WI38 (cell line): ENCODE measurements at regions not wholly inside any gene's neighbourhood (a gene's known extent, or its start where the extent isn't known, plus 50 kb on each side); places are given as distances from the start of the nearest gene placed in this dataset.

Experiments
- H3K4me3 ChIP-seq: 2 replicates; pipeline ENCODE4 v1.5.1; 2011; ENCODE audit warnings: low read depth, mild to moderate bottlenecking, control low read depth, low read length
- CTCF ChIP-seq: IDR thresholded peaks from 2 replicates; pipeline ENCODE4 v1.5.1; 2012; ENCODE audit warnings: low read depth, mild to moderate bottlenecking, control low read depth, low read length

- TF ChIP-seq CTCF = no peak
- no peak overlapping the region for H3K4me3 ChIP-seq
Observed at GRCh38 chr15:62532367-62532766, 367.3 kb upstream of the C2CD4B start.

- TF ChIP-seq CTCF = no peak
Observed at GRCh38 chr15:62533687-62534086, 368.6 kb upstream of the C2CD4B start.

GRCh38 chr15:62534996-62535395, 369.9 kb upstream of the C2CD4B start:
- H3K4me3 ChIP-seq = no peak overlapping the region
- TF ChIP-seq CTCF = no peak

More at GRCh38 chr15:62533687-62534086, 368.6 kb upstream of the C2CD4B start:
- H3K4me3 ChIP-seq = no peak overlapping the region

- H3K4me3 ChIP-seq = no peak overlapping the region
- no peak for TF ChIP-seq CTCF
Observed at GRCh38 chr15:62539236-62539635, 374.2 kb upstream of the C2CD4B start.

GRCh38 chr15:62541250-62541649, 376.2 kb upstream of the C2CD4B start:
- H3K4me3 ChIP-seq = no peak overlapping the region

GRCh38 chr15:62541846-62542245, 376.8 kb upstream of the C2CD4B start:
- TF ChIP-seq CTCF = no peak
- H3K4me3 ChIP-seq = no peak overlapping the region

More at GRCh38 chr15:62541250-62541649, 376.2 kb upstream of the C2CD4B start:
- TF ChIP-seq CTCF = no peak

GRCh38 chr15:62544446-62544845, 379.4 kb upstream of the C2CD4B start:
- no peak overlapping the region for H3K4me3 ChIP-seq
- no peak for TF ChIP-seq CTCF
